WTC11 (cell line): ENCODE measurements at regions not wholly inside any gene's neighbourhood (a gene's known extent, or its start where the extent isn't known, plus 50 kb on each side); places are given as distances from the start of the nearest gene placed in this dataset.

Experiments
- CREB1 ChIP-seq: sonication (generic); formaldehyde crosslinking; IDR thresholded peaks from 2 replicates; pipeline ENCODE4 v1.8.0; 2023; ENCODE audit warnings: mild to moderate bottlenecking, missing genetic modification reagents
- CREM ChIP-seq: sonication (generic); formaldehyde crosslinking; IDR thresholded peaks from 2 replicates; pipeline ENCODE4 v1.8.1; 2022; ENCODE audit warnings: mild to moderate bottlenecking, missing genetic modification reagents, moderate library complexity
- CTCF ChIP-seq: fragments of 200-600 bp; IDR thresholded peaks from 2 replicates; pipeline ENCODE4 v1.8.0; 2022; ENCODE audit warnings: antibody characterized with exemption
- E2F5 ChIP-seq: sonication (generic); formaldehyde crosslinking; IDR thresholded peaks from 2 replicates; pipeline ENCODE4 v1.8.1; 2022; ENCODE audit warnings: mild to moderate bottlenecking, moderate library complexity, missing genetic modification reagents
- MAX ChIP-seq: sonication (generic); formaldehyde crosslinking; IDR thresholded peaks from 2 replicates; pipeline ENCODE4 v1.8.0; 2022; ENCODE audit warnings: mild to moderate bottlenecking, missing genetic modification reagents
- ZNF232 ChIP-seq: sonication (generic); formaldehyde crosslinking; IDR thresholded peaks from 2 replicates; pipeline ENCODE4 v1.8.0; 2022; ENCODE audit warnings: mild to moderate bottlenecking, missing genetic modification reagents

GRCh38 chr4:104859601-104860237 lies 287.0 kb upstream of the TET2 start:
- no peak for TF ChIP-seq CTCF
- no peak for TF ChIP-seq E2F5 (CRISPR knock-in tag)
- TF ChIP-seq ZNF232 (CRISPR knock-in tag): no peak
- TF ChIP-seq CREB1 (CRISPR knock-in tag): no peak
- no peak for TF ChIP-seq MAX (CRISPR knock-in tag)
- no peak for TF ChIP-seq CREM
